ENCODE measurements at regions not wholly inside any gene's neighbourhood (a gene's known extent, or its start where the extent isn't known, plus 50 kb on each side); places are given as distances from the start of the nearest gene placed in this dataset.
A peak's percentile ranks its signal among the peaks of the same experiment; 100 is the strongest.

DNA sequence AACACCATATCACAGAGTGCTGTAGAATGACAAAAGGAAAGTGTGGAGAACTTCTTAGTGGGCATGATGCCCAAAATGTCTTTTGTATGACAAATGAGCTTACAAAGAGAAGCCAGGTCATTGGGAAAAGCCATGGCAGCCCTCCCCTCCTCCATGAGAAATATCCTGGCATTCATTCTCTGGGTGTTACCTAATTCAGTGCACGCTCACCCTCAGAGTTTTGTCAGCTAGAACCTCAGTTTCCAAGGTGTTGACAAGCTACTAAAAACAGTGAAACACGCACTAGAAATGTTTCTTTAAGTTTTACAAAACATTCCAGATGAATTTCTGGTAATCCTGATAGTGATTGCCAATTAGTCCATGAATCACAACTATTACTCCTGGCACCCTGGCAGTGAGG lies 105.4 kb upstream of the FSHB start:
- DNase-seq (ENCODE audit: low read depth), result no peak
- no peak for TF ChIP-seq CTCF (IDR thresholded peaks at IDR 0.05; ENCODE audit: insufficient read depth, low read depth, low read length, missing control alignments)
- no peak overlapping the region for H3K4me3 ChIP-seq (ENCODE audit: low read depth, low read length)

- peak; percentile 44 for DNase-seq (ENCODE audit: low read depth)
- no peak overlapping the region for H3K4me3 ChIP-seq (ENCODE audit: low read depth, low read length)
- TF ChIP-seq CTCF (IDR thresholded peaks at IDR 0.05; ENCODE audit: insufficient read depth, low read depth, low read length, missing control alignments), result peak; percentile 69
Observed at GRCh38 chr11:30128269-30128932, 102.4 kb upstream of the FSHB start.

DNA sequence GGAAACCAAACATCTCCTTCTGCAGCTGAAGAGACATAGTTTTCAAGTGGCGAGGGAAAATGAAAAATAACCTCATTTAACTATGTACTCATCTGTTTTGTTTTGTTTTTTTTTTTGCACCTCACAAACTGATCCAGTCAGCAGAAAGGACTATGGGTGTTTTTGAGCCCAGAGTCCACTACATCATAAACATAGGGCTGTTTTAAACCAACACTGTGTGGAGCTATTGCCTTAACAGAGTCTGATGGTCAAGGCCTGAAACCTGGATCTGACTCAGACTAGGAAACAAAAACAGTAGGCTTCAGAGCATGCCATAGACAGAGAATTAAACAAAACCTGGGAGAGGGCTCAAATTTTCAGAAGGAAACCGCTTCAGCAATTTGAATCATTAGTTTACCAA lies 99.3 kb upstream of the FSHB start:
- peak; percentile 11 for TF ChIP-seq CTCF (IDR thresholded peaks at IDR 0.05; ENCODE audit: insufficient read depth, low read depth, low read length, missing control alignments)
- no peak overlapping the region for H3K4me3 ChIP-seq (ENCODE audit: low read depth, low read length)

GRCh38 chr11:30133281-30133680 lies 97.5 kb upstream of the FSHB start:
- DNase-seq (ENCODE audit: low read depth), result no peak
- no peak overlapping the region for H3K4me3 ChIP-seq (ENCODE audit: low read depth, low read length)
- TF ChIP-seq CTCF (IDR thresholded peaks at IDR 0.05; ENCODE audit: insufficient read depth, low read depth, low read length, missing control alignments), result no peak

More for the DNA sequence above, 99.3 kb upstream of the FSHB start:
- DNase-seq (ENCODE audit: low read depth), result peak; percentile 31

- peak; percentile 43 for DNase-seq (ENCODE audit: low read depth)
- no peak overlapping the region for H3K4me3 ChIP-seq (ENCODE audit: low read depth, low read length)
- peak; percentile 65 for TF ChIP-seq CTCF (IDR thresholded peaks at IDR 0.05; ENCODE audit: insufficient read depth, low read depth, low read length, missing control alignments)
Observed at GRCh38 chr11:30143098-30143705, 87.6 kb upstream of the FSHB start.

- no peak for TF ChIP-seq CTCF (IDR thresholded peaks at IDR 0.05; ENCODE audit: insufficient read depth, low read depth, low read length, missing control alignments)
- no peak overlapping the region for H3K4me3 ChIP-seq (ENCODE audit: low read depth, low read length)
- no peak for DNase-seq (ENCODE audit: low read depth)
Observed at GRCh38 chr11:30147293-30147692, 83.5 kb upstream of the FSHB start.

- no peak for DNase-seq (ENCODE audit: low read depth)
- TF ChIP-seq CTCF (IDR thresholded peaks at IDR 0.05; ENCODE audit: insufficient read depth, low read depth, low read length, missing control alignments), result no peak
- H3K4me3 ChIP-seq (ENCODE audit: low read depth, low read length), result no peak overlapping the region
Observed at GRCh38 chr11:30149998-30150397, 80.8 kb upstream of the FSHB start.

Measured in GM12865 (cell line).